GM18873 (cell line): ENCODE measurements at regions not wholly inside any gene's neighbourhood (a gene's known extent, or its start where the extent isn't known, plus 50 kb on each side); places are given as distances from the start of the nearest gene placed in this dataset.
"Not testable (repeated sequence)": the region's sequence is repeated elsewhere in the genome, so short reads cannot be mapped to it uniquely, and the experiment has no call there.

ENCODE experiments used
- ATAC-seq: cut with Tn5 transposase; IDR thresholded peaks from one replicate; pipeline ENCODE4 v1.9.1; 2021; ENCODE audit warnings: mild to moderate bottlenecking, moderate library complexity, moderate number of reproducible peaks; ENCODE audit not compliant: unreplicated experiment, low FRiP score

DNA sequence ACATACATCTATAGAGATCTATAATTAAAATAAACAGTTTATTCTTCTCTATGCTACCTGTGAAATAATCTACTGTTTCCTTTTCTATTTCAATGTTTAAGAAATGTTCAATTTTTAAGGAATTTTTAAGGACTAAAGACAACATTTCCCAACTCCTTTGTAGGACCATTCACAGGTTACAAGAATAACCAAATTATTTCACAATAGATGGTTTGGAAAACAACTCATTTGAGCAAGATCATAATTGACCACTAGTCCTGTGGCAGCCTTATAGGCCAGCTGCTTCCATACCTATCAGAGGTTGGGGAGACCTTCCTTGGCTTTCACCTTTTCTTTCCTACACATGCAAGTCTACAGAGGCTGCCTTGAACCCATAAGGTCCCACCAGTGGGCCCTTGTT is 193.7 kb downstream of the TTC39B start:
- ATAC-seq = no peak

DNA sequence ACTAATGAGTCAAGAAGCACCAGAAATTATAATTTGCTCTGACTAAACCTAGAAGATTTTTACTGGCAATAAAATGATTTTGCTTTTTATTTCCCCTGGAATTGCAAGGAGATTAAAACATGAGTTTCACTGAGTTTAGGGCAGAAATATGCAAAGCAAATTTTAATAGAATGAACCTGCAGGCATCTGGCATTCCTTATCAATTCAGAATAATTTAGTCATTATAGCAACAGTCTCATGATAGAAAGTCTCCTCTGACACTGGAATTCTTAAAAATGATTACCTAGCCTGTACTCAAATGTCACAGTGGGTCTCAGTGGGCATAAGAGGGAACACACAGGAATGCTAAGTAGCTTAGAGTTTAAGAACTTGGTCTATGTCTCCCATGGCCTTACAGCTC is 195.9 kb downstream of the TTC39B start:
- ATAC-seq = no peak

DNA sequence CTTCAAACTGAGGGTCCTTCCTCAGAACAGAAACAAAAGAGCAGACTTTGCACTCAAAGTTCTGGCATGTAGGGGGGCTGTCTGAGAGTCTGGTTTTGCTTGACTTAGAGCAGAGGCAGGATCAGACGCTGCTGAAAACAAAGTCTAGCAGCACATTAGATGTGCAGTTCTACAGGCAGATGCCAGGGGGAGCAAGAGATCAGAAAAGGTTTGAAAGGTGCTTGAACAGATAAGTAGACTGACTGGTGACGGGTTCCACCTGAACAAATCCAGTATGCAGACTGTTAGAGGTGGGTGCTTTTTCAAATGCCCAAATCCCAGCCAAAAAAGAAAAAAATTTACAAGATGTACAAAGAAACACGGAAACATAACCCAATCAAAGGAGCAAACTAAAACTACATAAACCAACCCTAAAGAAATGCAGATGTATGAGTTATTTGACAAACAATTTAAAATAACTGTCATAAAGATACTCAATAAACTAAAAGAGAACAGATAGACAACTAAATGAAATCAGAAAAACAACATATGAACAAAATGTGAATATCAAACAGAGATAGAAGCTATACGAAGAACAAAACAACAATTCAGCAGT is 194.7 kb upstream of the FREM1 start:
- peak; percentile 81 for ATAC-seq

DNA sequence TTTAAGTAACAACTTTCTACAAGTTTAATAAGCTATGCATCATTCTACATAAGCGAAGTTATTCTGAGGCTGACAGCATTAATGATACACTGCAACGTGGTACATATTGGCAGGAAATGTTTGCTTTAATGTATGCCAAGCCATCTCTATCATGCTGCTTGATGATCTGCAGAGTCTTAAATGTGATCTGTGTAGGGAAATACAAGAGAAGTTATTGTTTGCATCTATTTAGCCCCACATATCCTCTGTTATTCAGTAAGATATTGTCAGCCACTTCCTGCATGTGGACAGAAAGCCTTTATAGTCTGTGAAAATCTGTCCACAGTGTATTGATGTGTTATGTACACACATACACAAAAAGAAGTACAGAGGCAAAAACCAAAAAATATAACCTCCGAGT is 193.1 kb upstream of the FREM1 start:
- no peak for ATAC-seq

DNA sequence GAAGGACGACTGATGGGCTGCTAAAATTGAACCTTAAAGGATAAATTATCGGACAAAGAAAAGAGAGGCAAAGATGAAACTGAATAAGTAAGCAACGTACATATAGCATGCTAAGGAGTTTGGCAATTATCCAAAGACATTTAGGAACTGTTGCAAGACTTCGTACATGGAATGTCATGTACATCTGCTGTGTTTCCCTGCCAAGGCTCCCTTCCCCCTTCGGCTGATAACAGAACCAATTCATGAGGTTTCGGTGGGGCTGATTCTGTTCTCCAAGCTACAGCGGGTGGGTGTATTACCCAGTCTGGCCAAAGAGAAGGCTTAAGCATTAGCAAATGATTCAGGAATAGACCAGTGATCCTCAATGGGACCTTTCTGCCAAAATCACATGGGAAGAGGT is 190.9 kb upstream of the FREM1 start:
- no peak for ATAC-seq

DNA sequence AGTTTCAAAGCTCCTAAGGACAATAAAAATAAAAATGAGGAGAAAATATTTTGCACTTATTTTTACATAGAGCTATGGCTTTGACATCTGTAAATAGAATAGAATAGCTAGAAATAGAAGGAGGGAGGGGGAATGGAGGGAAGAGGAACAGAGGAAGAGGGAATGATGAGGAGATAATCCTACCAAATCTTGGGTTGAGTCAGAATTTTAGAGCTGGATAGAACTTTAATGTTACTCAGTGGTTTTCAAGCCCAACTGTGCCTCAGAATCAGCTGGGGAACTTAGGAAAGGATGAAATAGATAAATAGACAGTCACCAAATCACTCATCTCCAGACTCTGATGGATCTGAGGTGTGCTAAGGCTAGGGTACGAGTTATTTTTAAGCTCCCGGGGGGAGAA is 190.3 kb upstream of the FREM1 start:
- no peak for ATAC-seq

DNA sequence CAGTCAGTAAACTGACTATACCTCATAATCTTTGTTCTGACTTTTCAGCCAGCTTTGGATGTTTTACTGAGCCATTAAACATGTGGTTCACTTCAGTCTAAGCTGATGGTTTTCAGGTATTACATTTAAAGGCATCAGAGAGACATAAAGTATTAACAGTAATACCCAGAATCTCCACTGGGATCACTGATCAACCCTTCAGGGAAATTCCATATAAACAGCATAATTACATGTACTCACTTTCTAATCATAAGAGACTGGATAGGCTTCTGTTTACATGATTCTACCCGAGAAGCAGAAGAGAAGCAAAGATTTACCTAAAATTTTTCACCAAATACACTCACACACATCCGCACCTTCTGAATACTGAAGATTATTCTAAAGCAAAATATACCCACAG is 186.7 kb upstream of the FREM1 start:
- no peak for ATAC-seq

DNA sequence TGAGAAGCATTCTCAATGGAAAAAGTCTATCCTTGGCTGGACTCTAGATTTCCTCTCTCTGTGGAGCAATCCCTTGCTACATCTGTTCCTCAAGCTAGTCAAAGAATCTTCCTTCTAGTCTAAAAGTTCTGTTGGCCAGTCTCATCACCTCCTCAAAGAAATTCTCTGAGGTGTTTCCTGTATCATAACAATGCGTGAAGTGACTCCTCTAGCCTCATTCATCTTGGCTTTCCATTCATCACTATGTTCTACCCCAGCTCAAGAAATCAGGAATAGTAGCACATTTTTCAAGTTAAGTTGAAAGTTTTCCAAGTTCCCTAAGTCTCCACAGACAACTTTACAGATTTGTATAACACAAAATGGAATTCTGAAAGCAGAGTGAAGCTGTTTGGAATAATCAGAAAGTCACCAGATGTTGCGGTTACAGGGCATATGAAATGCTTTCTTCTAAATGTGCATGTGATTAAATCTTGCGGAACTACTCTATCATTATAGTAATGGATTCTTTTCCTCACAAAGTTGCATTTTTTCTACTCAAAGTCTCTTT is 176.6 kb upstream of the FREM1 start:
- no peak for ATAC-seq

DNA sequence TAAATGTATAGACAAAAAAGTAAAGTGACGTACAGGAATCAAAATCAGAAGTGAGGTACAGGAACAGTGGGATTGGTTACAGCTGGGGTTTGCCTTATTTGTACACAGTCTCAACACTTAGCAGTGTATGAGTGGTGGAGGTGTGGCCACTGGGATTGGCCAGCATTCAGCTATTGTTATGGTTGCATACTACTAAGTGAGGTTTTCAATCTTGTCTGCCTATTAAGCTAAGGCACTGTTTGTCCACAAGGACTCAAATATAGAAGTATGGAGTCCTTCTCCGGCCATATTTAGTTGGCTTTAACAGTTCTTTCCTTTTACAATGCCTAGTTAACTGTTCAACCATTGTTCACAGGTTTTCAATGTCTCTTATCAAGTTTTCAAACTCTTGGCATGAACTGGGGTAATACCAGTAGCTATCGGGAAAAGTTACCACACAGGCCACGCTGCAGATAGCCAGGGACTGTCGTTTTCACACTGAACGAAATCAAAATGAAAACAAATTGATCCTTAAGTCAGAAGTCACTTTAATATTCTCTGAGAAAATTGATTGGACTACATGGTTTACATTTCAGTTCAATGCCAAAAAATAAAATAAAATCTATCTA is 176.0 kb upstream of the FREM1 start:
- ATAC-seq = no peak

DNA sequence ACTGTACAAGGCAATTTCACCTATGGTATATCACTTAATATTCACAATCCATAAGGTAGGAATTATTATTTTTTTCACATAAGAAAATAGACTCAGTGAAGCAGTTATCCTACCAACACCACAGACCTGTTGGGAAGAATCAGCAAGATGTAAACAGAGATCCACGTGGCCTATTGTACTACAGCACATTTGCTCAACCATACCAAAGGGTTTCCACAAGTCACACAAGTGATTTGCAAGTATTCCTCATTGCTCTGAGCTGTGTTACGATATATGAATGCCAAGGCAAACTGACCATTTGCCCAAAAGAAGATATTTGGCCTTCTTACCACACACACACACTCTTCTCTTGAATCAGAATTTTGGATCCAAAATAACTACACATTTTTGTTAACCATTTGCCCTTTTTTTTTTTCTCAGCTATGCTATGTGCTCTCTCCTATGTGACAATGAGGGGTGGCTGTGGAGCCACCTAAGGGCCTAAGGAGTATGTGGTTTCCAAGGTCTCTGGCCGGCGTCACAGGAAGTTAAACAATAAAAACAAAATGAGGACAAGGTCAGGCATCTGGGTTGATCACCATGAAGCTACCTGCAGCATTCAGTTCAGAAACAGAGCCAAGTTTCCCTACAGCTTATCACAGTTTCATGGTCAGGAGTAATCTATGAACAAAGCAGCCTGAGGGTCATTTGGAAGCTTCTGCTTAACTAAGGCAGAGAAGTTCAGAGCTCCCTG is 171.0 kb upstream of the FREM1 start:
- ATAC-seq = no peak

DNA sequence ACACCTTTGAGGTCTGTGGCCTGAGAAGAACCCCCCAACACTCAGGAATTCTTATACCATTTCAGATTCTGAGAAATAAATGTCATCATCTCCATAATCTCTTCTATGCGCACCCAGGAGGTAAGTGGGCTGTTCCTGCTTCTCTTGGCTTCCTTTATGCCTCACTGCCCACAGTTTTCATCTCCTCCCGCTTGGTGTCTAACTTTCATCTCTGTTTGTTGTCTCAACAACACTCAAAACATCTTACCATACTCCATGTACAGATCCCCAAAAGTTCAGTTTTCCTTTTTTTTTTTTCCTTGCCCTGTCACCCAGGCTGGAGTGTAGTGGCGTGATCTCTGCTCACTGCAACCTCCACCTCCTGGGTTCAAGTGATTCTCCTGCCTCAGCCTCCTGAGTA is 170.2 kb upstream of the FREM1 start:
- ATAC-seq = no peak

DNA sequence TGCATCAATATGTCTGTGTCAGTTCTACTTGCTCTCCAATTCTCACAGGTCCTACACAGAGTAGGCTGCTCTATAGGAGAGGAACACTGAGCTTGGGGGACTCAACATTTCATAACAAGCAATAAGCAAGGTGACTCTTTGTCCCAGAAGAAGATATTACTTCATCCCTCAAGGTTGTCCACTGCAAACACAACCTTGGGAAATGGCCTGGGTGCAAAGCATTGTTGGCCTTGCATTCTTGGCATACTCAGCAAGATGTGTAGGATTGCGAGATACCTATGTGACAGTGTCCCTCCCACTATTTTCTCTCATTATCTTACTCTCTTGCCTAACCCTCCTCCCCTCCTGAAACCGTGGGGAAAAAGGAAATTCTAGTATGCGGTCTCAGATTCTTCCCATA is 169.8 kb upstream of the FREM1 start:
- no peak for ATAC-seq

DNA sequence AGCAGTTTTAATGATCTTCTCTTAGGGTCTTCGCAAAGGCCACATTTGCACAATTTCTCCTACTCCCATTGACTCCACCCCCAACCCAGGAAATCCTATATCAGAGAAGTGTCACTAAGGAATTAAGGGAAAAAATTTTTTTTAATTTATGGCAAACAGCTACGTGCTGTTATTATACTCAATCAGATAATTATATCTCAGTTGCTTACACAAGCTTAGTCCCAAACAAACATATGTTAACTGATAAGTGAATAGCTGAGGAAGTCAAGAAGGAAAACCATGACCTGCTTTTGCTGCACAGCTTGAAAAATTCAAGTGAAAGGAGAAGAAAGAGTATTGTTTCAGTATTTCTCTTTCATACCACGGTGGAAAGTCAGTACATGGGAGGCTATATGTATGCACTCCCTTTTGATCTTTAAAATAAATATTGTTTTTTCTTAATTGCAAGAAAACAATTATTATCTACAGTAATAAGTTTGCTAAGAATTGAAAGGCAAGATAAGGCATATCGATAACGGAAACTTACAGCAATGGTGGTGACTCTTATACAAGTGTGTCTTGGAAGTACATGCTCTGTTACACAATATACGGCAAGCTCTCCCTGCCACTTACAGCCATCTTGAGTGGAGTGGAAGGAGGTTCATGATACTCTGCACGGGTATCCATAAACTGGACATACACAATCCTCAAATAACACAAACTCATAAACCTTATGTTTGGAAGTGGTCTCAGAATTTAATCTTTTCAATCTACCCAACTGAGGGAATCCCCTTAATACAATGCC is 167.9 kb upstream of the FREM1 start:
- no peak for ATAC-seq

DNA sequence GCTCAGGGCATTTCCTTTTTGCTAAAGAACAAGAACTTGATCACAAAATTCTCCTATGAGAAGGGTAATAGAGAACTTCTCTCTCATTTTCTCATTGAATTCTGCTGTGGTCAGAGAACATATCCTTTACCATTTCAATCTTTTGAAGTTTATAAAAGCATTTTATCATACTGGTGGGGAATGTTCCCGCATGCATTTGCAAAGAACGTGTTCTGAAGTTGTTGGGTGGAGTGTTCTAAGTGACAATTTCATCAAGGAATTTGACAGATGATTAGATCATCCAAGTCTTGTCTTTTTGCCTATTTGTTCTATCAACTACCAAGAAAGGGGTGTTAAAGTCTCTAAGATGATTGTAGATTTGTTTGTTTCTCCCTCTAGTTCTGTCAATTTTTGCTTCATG is 163.4 kb upstream of the FREM1 start:
- no peak for ATAC-seq

DNA sequence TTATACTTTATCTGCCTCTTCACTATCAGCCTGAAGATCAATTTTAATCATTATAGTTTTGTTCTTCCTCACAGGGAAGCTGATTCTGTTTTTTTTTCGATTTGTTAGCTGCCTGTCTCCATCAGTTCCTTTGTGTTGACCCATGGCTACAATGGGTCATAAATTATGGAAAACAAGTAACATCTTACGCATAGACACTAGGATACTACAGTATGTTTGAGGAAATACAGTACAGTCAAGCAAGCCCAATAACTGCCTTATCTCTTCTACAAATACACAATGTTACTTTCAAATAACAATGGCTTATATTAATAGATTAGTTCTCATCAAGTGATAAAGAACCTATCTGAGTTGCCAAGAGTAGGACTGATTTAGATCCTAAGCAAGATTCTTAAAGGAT is 160.5 kb upstream of the FREM1 start:
- ATAC-seq = no peak

DNA sequence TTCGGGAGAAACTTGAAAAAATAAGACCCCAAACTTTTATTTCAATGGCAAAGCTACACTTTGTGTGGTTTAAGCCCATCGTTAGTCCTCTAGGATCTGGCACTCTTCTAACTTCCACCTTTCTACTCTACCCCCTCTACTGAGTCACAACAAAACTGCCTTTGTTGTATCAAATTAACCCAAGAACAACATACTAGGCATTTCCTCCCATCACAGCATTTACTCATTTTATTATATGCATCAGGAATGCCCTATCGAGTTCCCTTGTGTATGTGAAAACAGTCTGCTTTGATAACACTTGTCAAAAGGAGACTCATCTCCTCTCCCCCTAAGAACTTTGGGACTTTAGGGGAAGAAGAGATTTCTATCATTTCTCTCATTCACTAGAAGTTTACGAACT is 158.9 kb upstream of the FREM1 start:
- no peak for ATAC-seq

DNA sequence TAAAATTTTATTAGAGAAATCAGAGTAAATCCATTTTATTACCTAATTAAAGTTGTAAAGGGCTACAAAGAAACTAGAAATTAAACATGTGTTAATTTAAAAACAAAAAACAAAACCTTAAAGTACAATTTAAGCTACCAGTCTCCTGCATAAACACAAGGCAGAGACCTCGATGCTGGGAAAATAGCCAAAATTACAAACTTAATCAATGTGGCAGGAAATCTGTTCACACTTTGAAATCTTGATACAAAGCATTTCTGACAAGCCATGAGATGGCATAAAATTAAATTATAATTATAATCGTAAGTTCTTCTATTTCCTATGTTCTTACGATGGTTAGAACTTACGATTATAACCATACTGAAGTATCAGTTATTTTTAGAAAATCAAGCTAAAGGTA is 158.0 kb upstream of the FREM1 start:
- no peak for ATAC-seq

DNA sequence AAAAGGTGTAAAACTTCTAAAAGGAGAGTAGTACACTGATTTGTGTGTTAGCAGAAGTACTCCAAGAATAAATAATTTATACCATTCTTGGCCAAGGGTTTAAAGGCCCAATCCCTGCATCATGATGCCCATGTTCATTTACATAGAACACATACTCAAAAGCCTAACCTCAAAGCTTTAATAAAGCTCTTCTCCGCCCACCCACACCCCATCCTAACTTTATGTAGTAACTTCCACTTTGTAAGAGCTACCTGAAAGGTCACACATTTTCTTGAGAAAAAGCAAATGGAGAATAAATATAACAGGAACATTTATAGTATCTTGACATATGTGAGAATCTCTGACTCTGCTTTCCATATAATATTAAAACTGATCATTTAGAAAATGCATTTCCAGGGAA is 148.8 kb upstream of the FREM1 start:
- no peak for ATAC-seq

DNA sequence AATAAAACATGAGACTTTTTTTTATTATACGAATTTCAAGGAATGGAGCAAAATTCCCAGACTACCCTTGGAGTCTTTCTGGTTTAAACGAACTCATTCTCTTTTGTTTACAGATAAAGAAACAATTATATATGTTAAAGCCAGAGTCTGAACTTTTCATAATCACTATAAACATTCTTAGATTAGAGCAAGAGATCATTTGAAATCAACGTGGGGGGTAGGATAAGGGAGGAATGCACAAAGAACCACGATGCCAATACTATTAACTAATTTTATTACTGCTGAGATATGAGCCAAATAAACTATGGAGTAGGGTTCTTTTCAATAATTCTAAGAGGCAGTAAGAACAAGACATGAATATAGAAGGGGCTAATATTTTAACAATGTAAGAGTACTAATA is 148.0 kb upstream of the FREM1 start:
- ATAC-seq = no peak

DNA sequence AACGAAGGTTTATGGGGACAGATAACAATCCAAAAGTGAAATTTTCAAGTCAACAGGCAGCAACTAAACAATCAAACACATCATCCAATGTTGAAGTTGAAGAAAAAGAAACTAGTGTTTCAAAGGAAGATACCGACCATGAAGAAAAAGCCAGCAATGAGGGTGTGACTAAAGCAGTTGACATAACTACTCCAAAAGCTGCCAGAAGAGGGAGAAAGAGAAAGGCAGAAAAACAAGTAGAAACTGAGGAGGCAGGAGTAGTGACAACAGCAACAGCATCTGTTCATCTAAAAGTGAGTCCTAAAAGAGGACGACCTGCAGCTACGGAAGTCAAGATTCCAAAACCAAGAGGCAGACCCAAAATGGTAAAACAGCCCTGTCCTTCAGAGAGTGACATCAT is 145.1 kb upstream of the FREM1 start:
- not testable (repeated sequence) for ATAC-seq

DNA sequence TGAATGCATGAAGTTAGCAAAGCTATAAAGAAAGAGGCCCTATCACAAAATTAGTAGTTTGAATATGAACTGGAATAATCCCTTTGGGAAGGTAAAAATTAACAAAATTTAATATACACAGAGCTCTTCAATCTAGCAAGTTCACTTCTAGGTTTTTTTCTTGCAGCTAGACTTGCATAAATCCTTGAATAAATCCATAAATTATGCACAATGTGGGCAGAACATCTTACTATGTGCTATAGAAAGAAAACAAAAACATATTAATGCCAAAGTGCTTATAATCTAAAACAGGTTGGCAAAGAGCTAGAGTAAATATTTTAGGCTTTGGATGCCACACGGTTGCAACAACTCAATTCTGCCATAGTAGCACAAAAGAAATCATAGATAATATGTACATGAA is 138.5 kb upstream of the FREM1 start:
- no peak for ATAC-seq
